Neural progenitor cell (in vitro differentiated cells): ENCODE measurements at regions not wholly inside any gene's neighbourhood (a gene's known extent, or its start where the extent isn't known, plus 50 kb on each side); places are given as distances from the start of the nearest gene placed in this dataset.

Source experiments
- CTCF ChIP-seq: fragments of 200-600 bp; sonication (generic); IDR thresholded peaks from 2 replicates; pipeline ENCODE4 v1.5.1; 2017; ENCODE audit warnings: antibody characterized with exemption, mild to moderate bottlenecking
- EZH2 ChIP-seq: fragments of 200-600 bp; sonication (generic); IDR thresholded peaks from 2 replicates; pipeline ENCODE4 v1.6.1; 2017; ENCODE audit warnings: antibody characterized with exemption, mild to moderate bottlenecking, moderate library complexity
- EZH2phosphoT487 ChIP-seq: fragments of 200-600 bp; sonication (generic); IDR thresholded peaks from 2 replicates; pipeline ENCODE4 v1.6.1; 2017; ENCODE audit warnings: antibody characterized with exemption

- TF ChIP-seq CTCF = no peak
- no peak for TF ChIP-seq EZH2
- no peak for TF ChIP-seq EZH2phosphoT487
Measured at GRCh38 chr9:129330711-129331492, 152.8 kb upstream of the IER5L start.
